BLaER1 (cell line): ENCODE measurements at regions not wholly inside any gene's neighbourhood (a gene's known extent, or its start where the extent isn't known, plus 50 kb on each side); places are given as distances from the start of the nearest gene placed in this dataset.
"Not testable (repeated sequence)": the region's sequence is repeated elsewhere in the genome, so short reads cannot be mapped to it uniquely, and the experiment has no call there.

Source experiments
- H3K27ac ChIP-seq: shearing (Covaris generic); formaldehyde crosslinking; 2 replicates; pipeline ENCODE4 v1.8.1; 2022
- H3K27me3 ChIP-seq: shearing (Covaris generic); formaldehyde crosslinking; 2 replicates; pipeline ENCODE4 v1.8.1; 2022
- H3K36me3 ChIP-seq: shearing (Covaris generic); formaldehyde crosslinking; 2 replicates; pipeline ENCODE4 v1.8.1; 2022
- H3K4me1 ChIP-seq: shearing (Covaris generic); formaldehyde crosslinking; 2 replicates; pipeline ENCODE4 v1.8.1; 2022
- H3K4me2 ChIP-seq: shearing (Covaris generic); formaldehyde crosslinking; 2 replicates; pipeline ENCODE4 v1.8.1; 2022
- H3K4me3 ChIP-seq: shearing (Covaris generic); formaldehyde crosslinking; 2 replicates; pipeline ENCODE4 v1.8.1; 2022
- H3K9ac ChIP-seq: shearing (Covaris generic); formaldehyde crosslinking; 2 replicates; pipeline ENCODE4 v1.8.1; 2022
- H3K9me3 ChIP-seq: shearing (Covaris generic); formaldehyde crosslinking; 2 replicates; pipeline ENCODE4 v1.8.1; 2022
- H4K20me1 ChIP-seq: shearing (Covaris generic); formaldehyde crosslinking; 2 replicates; pipeline ENCODE4 v1.8.1; 2022
- Cebpa-rat ChIP-seq: shearing (Covaris generic); IDR thresholded peaks from 2 replicates; pipeline ENCODE4 v1.8.1; 2022

GRCh38 chr9:27799326-27799725 lies 226.0 kb upstream of the C9orf72 start:
- Histone ChIP-seq H3K36me3 (no peaks in the 10 kb centered on the region), H3K4me1 (no peaks in the 10 kb centered on the region), H3K9me3 (no peaks in the 10 kb centered on the region), H3K27me3 (no peaks in the 10 kb centered on the region), H3K4me2 (no peak overlapping the region), H3K4me3 (no peak overlapping the region), H3K27ac (no peak overlapping the region), H3K9ac (no peak overlapping the region), H4K20me1 (no peaks in the 10 kb centered on the region)
- TF ChIP-seq Cebpa-rat: no peak

DNA sequence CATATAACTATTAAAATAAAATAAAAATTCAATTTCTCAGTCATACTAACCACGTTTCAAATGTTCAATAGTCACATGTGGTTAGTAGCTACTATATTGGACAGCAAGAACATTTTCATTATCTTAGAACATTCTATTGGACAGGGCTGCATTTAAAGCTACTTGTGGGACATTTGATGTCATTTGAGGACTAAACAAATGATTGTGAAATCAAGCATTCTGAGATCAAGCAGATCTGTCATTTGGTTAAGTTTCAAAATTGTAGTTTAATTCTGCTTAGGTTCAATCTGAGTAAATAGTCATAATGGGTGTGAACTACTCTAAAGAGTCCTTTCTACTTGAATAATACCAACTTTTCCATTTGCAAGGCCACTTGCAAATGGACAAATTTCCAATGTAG lies 226.9 kb upstream of the C9orf72 start:
- Histone ChIP-seq H3K9me3 (no peaks in the 10 kb centered on the region), H3K9ac (no peak overlapping the region), H3K4me1 (no peaks in the 10 kb centered on the region), H3K4me2 (no peak overlapping the region), H3K27ac (no peak overlapping the region), H3K4me3 (no peak overlapping the region), H3K27me3 (no peaks in the 10 kb centered on the region), H3K36me3 (no peaks in the 10 kb centered on the region), H4K20me1 (no peaks in the 10 kb centered on the region)
- no peak for TF ChIP-seq Cebpa-rat

- TF ChIP-seq Cebpa-rat: no peak
- Histone ChIP-seq H3K4me2 (no peak overlapping the region), H4K20me1 (no peaks in the 10 kb centered on the region), H3K9ac (no peak overlapping the region), H3K27me3 (no peaks in the 10 kb centered on the region), H3K27ac (no peak overlapping the region), H3K4me1 (no peaks in the 10 kb centered on the region), H3K36me3 (no peaks in the 10 kb centered on the region), H3K4me3 (no peak overlapping the region), H3K9me3 (no peaks in the 10 kb centered on the region)
These were observed 227.6 kb upstream of the C9orf72 start for GRCh38 chr9:27800692-27801370.

- Histone ChIP-seq H3K4me2 (no peak overlapping the region), H3K9ac (no peak overlapping the region), H3K4me1 (no peaks in the 10 kb centered on the region)
These were observed 228.3 kb upstream of the C9orf72 start for GRCh38 chr9:27801545-27801944.

GRCh38 chr9:27802418-27802817 lies 229.1 kb upstream of the C9orf72 start:
- Histone ChIP-seq H3K9me3 (no peaks in the 10 kb centered on the region), H3K4me1 (no peaks in the 10 kb centered on the region), H3K36me3 (no peaks in the 10 kb centered on the region), H3K4me2 (no peak overlapping the region), H3K27ac (no peak overlapping the region), H3K9ac (no peak overlapping the region), H4K20me1 (no peaks in the 10 kb centered on the region), H3K27me3 (no peaks in the 10 kb centered on the region), H3K4me3 (no peak overlapping the region)
- TF ChIP-seq Cebpa-rat: no peak

More at GRCh38 chr9:27801545-27801944, 228.3 kb upstream of the C9orf72 start:
- no peak overlapping the region for H3K27ac ChIP-seq
- H3K9me3 ChIP-seq: no peaks in the 10 kb centered on the region
- H3K4me3 ChIP-seq: no peak overlapping the region
- no peaks in the 10 kb centered on the region for H3K27me3 ChIP-seq
- H4K20me1 ChIP-seq: no peaks in the 10 kb centered on the region
- TF ChIP-seq Cebpa-rat: no peak
- H3K36me3 ChIP-seq: no peaks in the 10 kb centered on the region

GRCh38 chr9:27808864-27809263 lies 235.6 kb upstream of the C9orf72 start:
- Histone ChIP-seq H3K9me3 (no peaks in the 10 kb centered on the region), H3K9ac (no peak overlapping the region), H3K4me1 (peaks cover 9% of the 10 kb centered on the region), H3K4me2 (no peak overlapping the region), H3K36me3 (no peaks in the 10 kb centered on the region), H4K20me1 (no peaks in the 10 kb centered on the region), H3K27me3 (no peaks in the 10 kb centered on the region), H3K4me3 (no peak overlapping the region), H3K27ac (no peak overlapping the region)
- no peak for TF ChIP-seq Cebpa-rat

GRCh38 chr9:27817747-27818146 lies 244.5 kb upstream of the C9orf72 start:
- Histone ChIP-seq H3K36me3 (no peaks in the 10 kb centered on the region), H4K20me1 (no peaks in the 10 kb centered on the region), H3K27ac (no peak overlapping the region), H3K4me3 (no peak overlapping the region), H3K9ac (no peak overlapping the region), H3K4me2 (no peak overlapping the region), H3K27me3 (no peaks in the 10 kb centered on the region), H3K9me3 (no peaks in the 10 kb centered on the region), H3K4me1 (no peaks in the 10 kb centered on the region)
- TF ChIP-seq Cebpa-rat: no peak

DNA sequence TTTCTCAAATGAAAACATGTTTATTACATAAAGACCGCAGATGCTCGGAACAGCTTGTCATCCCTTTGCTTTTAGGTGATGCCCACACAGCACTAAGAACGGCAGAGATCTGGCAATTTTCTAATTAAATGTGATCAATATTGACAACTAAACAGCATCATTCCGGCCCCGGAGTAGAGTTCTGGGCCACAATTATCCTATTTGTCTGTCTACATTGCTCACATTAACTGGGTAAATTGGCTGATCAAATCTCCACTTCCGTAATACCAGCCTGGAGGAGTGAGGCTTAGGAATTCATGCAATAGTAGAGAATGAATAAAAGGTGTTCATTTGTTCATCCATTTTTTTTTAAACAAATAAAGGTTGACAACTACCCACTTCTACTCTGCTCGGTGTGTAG lies 245.1 kb upstream of the C9orf72 start:
- Histone ChIP-seq H3K4me2 (no peak overlapping the region), H3K9me3 (no peaks in the 10 kb centered on the region), H3K4me1 (no peaks in the 10 kb centered on the region)

DNA sequence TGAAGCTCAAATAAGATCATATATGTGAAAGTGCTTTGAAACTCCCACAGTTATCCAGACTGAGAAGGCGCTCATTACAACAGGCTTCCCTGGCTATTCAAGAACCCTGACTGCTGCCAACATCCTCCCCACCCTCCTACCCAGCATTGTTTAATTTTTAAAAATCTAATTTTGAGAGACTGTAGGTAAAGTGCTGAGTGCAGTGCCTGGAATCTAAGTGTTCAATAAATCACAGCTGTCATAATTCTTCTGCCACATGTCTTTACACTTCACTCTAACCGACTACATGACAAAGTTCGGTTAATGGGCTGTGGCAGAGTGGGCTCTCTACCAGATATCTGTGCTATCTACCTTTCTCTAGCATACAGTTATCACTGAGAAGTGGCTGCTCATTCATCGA lies 255.6 kb upstream of the C9orf72 start:
- Histone ChIP-seq H3K27ac (no peak overlapping the region), H3K4me2 (no peak overlapping the region), H4K20me1 (no peaks in the 10 kb centered on the region), H3K9ac (no peak overlapping the region), H3K27me3 (no peaks in the 10 kb centered on the region), H3K4me1 (no peaks in the 10 kb centered on the region), H3K36me3 (no peaks in the 10 kb centered on the region), H3K9me3 (no peaks in the 10 kb centered on the region), H3K4me3 (no peak overlapping the region)
- TF ChIP-seq Cebpa-rat: no peak

More for the DNA sequence above, 245.1 kb upstream of the C9orf72 start:
- Histone ChIP-seq H4K20me1 (no peaks in the 10 kb centered on the region), H3K9ac (no peak overlapping the region), H3K27ac (no peak overlapping the region), H3K4me3 (no peak overlapping the region), H3K27me3 (no peaks in the 10 kb centered on the region), H3K36me3 (no peaks in the 10 kb centered on the region)
- TF ChIP-seq Cebpa-rat: no peak

- Histone ChIP-seq H3K9ac (no peak overlapping the region), H3K4me1 (no peaks in the 10 kb centered on the region), H3K4me3 (no peak overlapping the region), H3K36me3 (no peaks in the 10 kb centered on the region), H3K4me2 (no peak overlapping the region), H3K27me3 (no peaks in the 10 kb centered on the region), H3K27ac (no peak overlapping the region), H4K20me1 (no peaks in the 10 kb centered on the region), H3K9me3 (no peaks in the 10 kb centered on the region)
- TF ChIP-seq Cebpa-rat: no peak
These were observed 256.3 kb upstream of the C9orf72 start for GRCh38 chr9:27829621-27830020.

DNA sequence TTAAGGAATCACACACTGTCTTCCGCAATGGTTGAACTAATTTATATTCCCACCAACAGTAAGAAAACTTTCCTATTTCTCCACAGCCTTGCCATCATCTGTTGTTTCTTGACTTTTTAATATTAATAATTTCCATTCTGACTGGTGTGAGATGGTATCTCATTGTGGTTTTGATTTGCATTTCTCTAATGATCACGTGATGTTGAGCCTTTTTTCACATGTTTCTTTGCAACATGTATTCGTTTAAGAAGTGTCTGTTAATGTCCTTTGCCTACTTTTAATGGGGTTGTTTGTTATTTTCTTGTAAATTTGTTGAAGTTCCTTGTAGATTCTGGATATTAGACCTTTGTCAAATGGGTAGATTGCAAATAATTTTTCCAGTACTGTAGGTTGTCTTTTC lies 258.8 kb upstream of the C9orf72 start:
- not testable (repeated sequence) for H3K27ac ChIP-seq, H3K4me2 ChIP-seq, H3K9ac ChIP-seq, H3K4me1 ChIP-seq, H3K36me3 ChIP-seq, H3K4me3 ChIP-seq, H4K20me1 ChIP-seq, H3K27me3 ChIP-seq, H3K9me3 ChIP-seq
